Fibroblast of skin of left quadriceps (primary cell): ENCODE measurements at regions not wholly inside any gene's neighbourhood (a gene's known extent, or its start where the extent isn't known, plus 50 kb on each side); places are given as distances from the start of the nearest gene placed in this dataset.

Experiments
- DNase-seq, 2 experiments: peaks; one replicate each; pipeline ENCODE4 v3.0.0-alpha.2; 2013; ENCODE audit warnings: low read depth in 2 of 2

DNA sequence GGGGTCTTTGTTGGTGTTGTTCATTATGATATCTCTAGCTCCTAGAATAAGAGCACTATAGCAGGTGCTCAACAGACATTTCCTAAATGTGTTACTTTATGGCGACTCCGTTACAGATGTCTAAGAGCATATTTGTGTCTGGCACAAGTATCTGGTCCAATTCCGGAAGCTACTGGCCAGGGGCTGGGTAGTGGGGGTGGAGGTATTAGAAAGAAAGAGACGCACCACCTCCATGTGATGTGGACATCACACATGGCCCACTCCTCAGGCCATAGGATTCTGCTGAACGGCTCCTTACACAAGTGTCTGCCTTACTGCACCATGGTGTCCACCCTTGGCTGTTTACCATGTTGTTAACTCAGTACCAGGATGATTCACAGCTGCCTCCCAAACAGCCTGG, 296.8 kb upstream of the MKI67 start:
- DNase-seq, result no peak

DNA sequence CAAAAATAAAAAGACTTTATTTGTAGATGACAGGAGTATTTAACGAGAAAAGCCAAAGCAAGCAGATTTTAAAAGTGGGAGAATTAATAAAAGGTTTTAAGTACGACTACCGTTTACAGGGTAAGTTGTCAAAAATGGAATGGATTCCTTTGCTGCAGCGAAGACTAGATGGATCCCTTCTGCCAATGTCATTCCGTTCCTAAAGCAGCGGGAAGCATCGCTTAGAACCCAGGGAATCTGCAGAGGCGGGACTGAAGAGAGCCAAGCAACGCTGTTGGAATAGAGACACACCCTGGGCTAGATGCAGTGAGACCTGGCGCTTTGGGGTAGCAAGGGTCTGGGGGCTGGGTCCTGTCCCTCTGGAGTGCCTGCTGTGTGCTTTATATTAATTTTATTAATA, 303.1 kb upstream of the MKI67 start:
- DNase-seq, result no peak

GRCh38 chr10:128429835-128430513, 303.8 kb upstream of the MKI67 start:
- no peak for DNase-seq

DNA sequence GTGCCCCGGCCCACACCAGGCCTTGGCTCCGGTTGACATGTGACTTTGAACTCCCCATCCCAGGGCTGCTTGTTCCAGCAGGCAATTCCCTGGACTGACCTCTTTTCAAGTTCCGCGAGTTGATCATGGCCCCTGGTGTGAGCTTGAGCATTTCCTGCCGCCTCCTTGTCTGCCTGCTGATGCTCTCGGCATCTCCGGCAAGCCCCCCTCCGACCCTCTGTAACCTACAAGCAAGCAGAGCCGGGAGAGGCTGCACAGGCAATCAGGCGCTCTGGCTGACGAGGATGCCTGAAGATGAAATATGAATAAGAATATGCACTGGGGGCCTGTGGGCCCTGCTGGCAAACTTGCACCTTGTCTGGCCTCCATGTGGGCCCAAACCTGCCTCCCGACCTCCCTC, 304.9 kb upstream of the MKI67 start:
- no peak for DNase-seq

GRCh38 chr10:128431506-128431905, 305.3 kb upstream of the MKI67 start:
- DNase-seq, result no peak

DNA sequence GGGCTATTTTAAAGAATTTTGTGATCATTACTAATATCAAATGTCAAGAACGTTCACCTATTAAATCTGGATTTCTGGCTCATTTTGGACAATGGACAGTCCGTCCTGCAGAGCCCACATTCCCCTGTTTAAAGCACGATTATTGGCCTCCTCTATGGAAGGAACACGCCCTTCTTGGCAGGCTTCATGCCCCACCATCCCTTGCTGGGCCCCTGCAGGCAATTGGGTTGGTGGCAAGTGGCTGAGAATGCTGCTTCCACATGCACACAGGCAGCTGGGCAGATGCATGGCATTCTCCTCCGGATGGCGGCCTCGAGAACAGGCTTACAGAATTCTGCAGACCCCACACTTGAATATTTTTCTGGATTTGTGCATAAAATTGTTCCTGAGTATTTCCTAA, 305.8 kb upstream of the MKI67 start:
- no peak for DNase-seq

DNA sequence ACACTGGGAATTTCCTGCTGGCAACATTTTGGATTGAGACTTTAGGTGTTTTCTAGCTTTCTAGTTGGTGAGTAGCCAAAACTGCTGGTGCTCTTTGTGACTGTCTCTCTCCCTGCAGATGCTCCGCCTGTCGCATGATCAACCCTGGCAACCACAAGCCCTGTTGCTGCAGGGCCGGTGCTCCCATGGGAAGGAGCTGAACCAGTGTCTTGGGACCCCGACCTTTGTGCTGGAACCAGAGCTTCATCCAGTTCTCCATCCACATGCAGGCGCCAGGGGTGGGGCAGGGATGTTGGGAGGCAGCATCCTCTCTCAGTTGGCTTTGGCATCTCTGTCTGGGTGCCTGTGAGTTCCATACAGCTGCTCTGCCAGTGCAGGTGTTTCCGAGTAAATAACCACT, 306.2 kb upstream of the MKI67 start:
- no peak for DNase-seq

- DNase-seq, result no peak
These were observed 309.6 kb upstream of the MKI67 start for GRCh38 chr10:128435811-128436210.

DNA sequence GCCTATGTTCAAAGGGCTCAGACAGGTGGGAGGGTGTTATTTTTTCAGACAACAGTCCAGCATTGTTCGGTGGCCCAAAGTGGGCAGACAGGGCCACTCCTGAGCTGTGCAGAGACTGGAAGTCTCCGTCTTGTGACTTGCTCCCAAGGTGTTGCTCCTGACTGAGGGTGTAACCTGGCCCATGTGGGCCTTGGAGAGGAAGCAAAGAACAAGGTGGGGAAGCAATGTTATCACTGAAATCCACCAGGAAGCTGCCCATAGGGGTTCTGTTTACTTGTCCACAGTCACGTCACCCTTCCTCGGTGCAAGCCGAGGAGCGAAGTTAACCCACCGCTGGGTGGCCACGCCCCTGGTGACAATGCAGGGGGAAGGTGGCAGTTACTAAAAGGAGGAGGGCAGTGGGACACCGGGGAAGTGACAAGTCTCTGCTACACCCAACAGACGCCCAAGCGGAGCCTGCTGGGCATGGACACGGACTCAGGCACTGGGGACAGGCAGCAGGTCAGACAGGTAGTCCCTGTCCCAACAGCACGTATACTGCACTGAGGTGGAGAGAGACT, 311.6 kb upstream of the MKI67 start:
- DNase-seq, result no peak

- no peak for DNase-seq
These were observed 312.3 kb upstream of the MKI67 start for GRCh38 chr10:128438417-128439063.

DNA sequence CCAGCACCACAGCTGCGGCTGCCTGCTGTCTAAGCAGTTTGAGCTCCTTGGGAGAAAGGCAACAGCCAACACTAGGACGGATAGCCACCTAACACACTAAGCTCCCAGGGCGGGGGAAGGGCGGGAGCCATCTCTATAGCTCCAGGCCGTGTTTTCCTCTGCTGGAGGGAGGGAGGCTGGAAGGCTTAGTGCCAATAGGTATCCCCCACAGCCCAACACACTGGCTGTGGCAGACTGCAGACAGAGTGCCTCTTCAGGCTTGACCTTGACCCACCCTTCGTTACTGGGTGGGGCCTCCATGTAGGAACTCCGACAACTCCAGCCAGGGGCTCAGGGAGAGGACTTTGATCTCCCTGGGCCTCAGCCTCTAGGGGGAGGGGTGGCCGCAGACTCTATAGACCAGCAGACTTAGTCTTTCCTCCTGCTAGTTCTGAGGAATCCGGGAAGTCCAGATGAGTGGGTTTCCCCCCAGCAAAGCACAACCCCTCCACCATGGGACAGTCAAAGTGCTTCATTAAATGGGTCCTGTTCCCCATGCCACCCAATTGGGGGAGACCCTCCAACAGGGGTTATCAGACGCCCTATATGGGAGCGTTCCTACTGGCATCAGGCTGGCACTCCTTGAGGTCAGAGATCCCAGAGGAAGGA, 314.4 kb upstream of the MKI67 start:
- no peak for DNase-seq

DNA sequence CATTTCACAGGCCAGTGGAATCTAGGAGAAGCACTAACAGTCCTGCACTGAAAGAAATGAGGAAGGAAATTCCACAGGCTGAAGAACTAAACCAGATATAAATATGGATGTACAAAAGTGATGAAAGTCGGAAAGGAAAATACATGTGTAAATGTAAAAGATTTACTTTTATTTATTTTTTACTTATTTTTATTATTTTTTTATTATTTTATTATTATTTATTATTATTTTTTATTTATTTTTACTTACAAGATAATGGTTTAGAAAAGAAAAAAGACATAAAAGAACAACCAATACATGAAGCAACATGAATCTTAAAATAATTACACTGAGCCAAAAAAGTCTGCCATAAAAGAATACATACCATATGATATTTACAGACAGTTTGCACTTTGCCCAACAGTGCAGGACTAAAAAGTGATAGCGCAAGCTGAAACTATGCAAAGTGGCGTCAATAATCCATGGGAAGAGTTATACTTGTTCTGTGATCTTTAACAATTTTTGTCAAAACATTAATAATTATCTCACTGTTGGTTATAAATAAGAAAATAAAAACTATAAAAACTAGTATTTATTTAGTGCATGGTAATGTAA, 317.8 kb upstream of the MKI67 start:
- DNase-seq, result no peak

- DNase-seq, result no peak
These were observed 322.6 kb upstream of the MKI67 start for GRCh38 chr10:128448796-128449195.

- no peak for DNase-seq
These were observed 325.7 kb upstream of the MKI67 start for GRCh38 chr10:128451879-128452278.

GRCh38 chr10:128456271-128456670, 330.0 kb upstream of the MKI67 start:
- DNase-seq, result no peak

DNA sequence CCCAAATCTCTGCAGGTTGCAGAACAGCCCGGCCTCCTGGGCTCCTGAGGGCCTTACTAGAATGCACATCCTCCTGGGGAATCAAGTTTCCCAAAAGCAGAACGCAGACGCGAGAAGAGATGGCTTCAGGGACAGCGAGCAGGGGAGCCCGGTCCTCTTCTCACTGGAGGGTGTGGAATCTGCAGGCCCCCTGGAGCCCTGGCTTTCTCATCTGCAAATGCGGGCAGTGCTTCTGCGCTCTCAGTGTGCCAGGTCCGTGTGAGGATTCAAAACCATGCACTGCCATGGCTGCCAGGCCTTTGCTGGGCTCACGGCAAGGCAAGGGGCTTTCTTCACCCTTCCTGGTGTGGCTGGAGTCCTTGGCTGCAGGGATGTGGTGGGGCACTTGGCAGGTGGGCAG, 330.9 kb upstream of the MKI67 start:
- DNase-seq, result no peak

- no peak for DNase-seq
These were observed 335.8 kb upstream of the MKI67 start for GRCh38 chr10:128461991-128462390.

DNA sequence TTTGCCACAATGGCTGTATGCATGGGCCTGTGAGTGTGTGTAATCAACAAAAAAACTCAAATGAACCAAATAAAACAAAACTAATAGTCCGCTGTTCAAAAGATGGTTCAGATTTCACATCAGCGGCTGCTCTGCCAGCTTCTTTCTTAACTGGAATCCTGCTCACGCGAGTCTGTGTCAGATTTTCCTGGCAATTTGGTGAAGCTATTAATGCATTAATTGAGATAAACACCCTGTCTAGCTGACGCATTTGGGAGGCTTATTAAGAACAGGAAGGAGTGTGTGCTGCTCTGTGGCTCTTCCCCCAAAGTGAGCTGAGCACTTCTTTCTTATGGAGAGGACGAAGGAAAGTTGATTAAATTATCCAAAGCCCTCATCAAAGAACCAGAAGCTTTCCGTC, 336.6 kb upstream of the MKI67 start:
- no peak for DNase-seq

- peak in 1 of 2 experiments; percentile 16 for DNase-seq
These were observed 338.0 kb upstream of the MKI67 start for GRCh38 chr10:128463991-128464760.

- DNase-seq, result no peak
These were observed 339.5 kb upstream of the MKI67 start for GRCh38 chr10:128465697-128466096.

DNA sequence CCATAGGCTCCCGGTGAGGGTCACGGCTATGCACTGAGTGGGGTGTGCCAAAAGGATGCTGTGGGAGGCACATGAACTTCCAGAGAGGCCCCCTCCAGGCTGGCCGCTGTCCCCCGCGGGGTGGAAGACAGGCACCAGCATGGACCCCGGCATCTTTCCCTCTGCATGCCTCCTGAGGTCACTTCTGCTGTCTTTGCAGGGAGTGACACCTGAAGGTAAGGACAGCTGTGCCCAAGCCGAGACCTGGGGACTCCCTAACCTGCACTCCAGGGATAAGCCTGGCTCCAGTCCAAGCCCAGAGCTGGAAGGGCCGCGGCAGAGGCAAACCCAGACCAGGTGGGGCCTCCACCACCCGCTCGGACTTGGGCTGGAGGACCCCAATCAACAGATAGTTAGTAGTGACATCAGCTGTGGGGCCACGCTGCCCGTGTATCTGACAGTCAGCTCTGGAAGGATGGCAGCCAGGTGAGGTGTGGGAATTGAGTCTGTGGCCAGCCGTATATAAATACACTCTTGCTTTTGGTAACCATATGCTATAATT, 340.7 kb upstream of the MKI67 start:
- DNase-seq, result no peak

GRCh38 chr10:128468462-128468861, 342.2 kb upstream of the MKI67 start:
- no peak for DNase-seq
